ENCODE measurements at regions not wholly inside any gene's neighbourhood (a gene's known extent, or its start where the extent isn't known, plus 50 kb on each side); places are given as distances from the start of the nearest gene placed in this dataset.

DNA sequence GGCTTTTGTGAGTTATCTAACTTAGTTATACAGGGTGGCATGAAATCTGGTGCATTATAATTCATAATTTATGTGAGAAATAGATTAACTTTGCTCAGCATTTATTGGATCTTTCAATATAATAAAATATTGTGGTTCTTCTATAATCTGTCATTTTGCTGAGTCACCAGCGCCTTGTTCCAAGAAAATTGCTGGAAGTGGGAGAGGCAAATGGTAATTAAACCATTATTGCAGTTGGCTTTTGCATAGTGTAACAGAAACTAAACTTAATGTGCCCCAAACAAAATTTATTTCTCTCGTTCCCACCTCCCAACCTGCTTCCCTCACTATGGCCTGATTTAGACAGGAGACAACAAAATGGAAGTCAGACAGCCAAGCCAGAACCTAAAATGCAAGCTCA, 146.3 kb downstream of the GALR1 start:
- WGBS = 75% methylated on average over 1 of the region's 2 CpGs
- Histone ChIP-seq H2BK5ac (ENCODE audit: low read depth, low read length, poor library complexity, severe bottlenecking) (no peak overlapping the region), H3K14ac (ENCODE audit: low read length in 2 of 2) (no peak overlapping the region), H2BK12ac (ENCODE audit: low read length in 2 of 2) (no peak overlapping the region), H2AK5ac (ENCODE audit: low read length, severe bottlenecking) (no peak overlapping the region), H3K23ac (ENCODE audit: low read length in 2 of 2) (no peak overlapping the region), H3K27ac (ENCODE audit: low read length, poor library complexity, severe bottlenecking) (no peak overlapping the region), H3K9me3 (ENCODE audit: control insufficient read depth, low read length) (peaks cover 6% of the 10 kb centered on the region), H2BK15ac (ENCODE audit: low read depth, poor library complexity, severe bottlenecking) (no peak overlapping the region), H3K4ac (ENCODE audit: low read depth in 1 of 2, low read length in 2 of 2) (no peak overlapping the region), H3K36me3 (ENCODE audit: control insufficient read depth in 1 of 2, insufficient read depth in 2 of 2, low read depth in 1 of 2, low read length in 2 of 2) (no peaks in the 10 kb centered on the region), H3K9ac (ENCODE audit: low read length) (no peak overlapping the region), H3K4me2 (ENCODE audit: low read length, poor library complexity, severe bottlenecking) (no peak overlapping the region), H3K79me1 (replicated peaks; ENCODE audit: low read length, poor library complexity, severe bottlenecking) (no peaks in the 10 kb centered on the region), H3K4me1 (ENCODE audit: control insufficient read depth, insufficient read depth, low read depth, low read length) (no peaks in the 10 kb centered on the region), H3K18ac (ENCODE audit: low read depth in 1 of 2, low read length in 2 of 2) (no peak overlapping the region), H2AFZ (ENCODE audit: low read depth, low read length) (no peak overlapping the region), H2BK120ac (ENCODE audit: low read depth, low read length) (no peak overlapping the region), H3K27me3 (ENCODE audit: control insufficient read depth in 1 of 2, insufficient read depth in 1 of 2, low read length in 2 of 2) (peaks cover 0 to 5% of the 10 kb centered on the region in 2 experiments), H3K4me3 (ENCODE audit: insufficient read depth in 1 of 2, low read depth in 1 of 2, low read length in 2 of 2) (no peak overlapping the region), H4K8ac (ENCODE audit: low read length) (no peak overlapping the region), H4K91ac (ENCODE audit: low read length) (no peak overlapping the region)
- no peak for DNase-seq

GRCh38 chr18:77397056-77397455, 147.4 kb downstream of the GALR1 start:
- Histone ChIP-seq H3K18ac (ENCODE audit: low read depth in 1 of 2, low read length in 2 of 2) (no peak overlapping the region), H3K4me1 (ENCODE audit: control insufficient read depth, insufficient read depth, low read depth, low read length) (no peaks in the 10 kb centered on the region), H2BK12ac (ENCODE audit: low read length in 2 of 2) (no peak overlapping the region), H2BK5ac (ENCODE audit: low read depth, low read length, poor library complexity, severe bottlenecking) (no peak overlapping the region), H4K8ac (ENCODE audit: low read length) (no peak overlapping the region), H3K4ac (ENCODE audit: low read depth in 1 of 2, low read length in 2 of 2) (no peak overlapping the region), H3K4me3 (ENCODE audit: insufficient read depth in 1 of 2, low read depth in 1 of 2, low read length in 2 of 2) (peak overlapping the region in 1 of 2 experiments; percentile 8), H2AK5ac (ENCODE audit: low read length, severe bottlenecking) (no peak overlapping the region), H3K36me3 (ENCODE audit: control insufficient read depth in 1 of 2, insufficient read depth in 2 of 2, low read depth in 1 of 2, low read length in 2 of 2) (no peaks in the 10 kb centered on the region), H3K9ac (ENCODE audit: low read length) (no peak overlapping the region), H3K79me1 (replicated peaks; ENCODE audit: low read length, poor library complexity, severe bottlenecking) (no peaks in the 10 kb centered on the region), H2BK120ac (ENCODE audit: low read depth, low read length) (no peak overlapping the region), H2AFZ (ENCODE audit: low read depth, low read length) (no peak overlapping the region), H3K14ac (ENCODE audit: low read length in 2 of 2) (no peak overlapping the region), H3K27ac (ENCODE audit: low read length, poor library complexity, severe bottlenecking) (no peak overlapping the region), H3K23ac (ENCODE audit: low read length in 2 of 2) (no peak overlapping the region), H3K9me3 (ENCODE audit: control insufficient read depth, low read length) (peaks cover 1% of the 10 kb centered on the region), H2BK15ac (ENCODE audit: low read depth, poor library complexity, severe bottlenecking) (no peak overlapping the region), H3K4me2 (ENCODE audit: low read length, poor library complexity, severe bottlenecking) (no peak overlapping the region), H4K91ac (ENCODE audit: low read length) (no peak overlapping the region), H3K27me3 (ENCODE audit: control insufficient read depth in 1 of 2, insufficient read depth in 1 of 2, low read length in 2 of 2) (peaks cover 0 to 5% of the 10 kb centered on the region in 2 experiments)
- no peak for DNase-seq
- WGBS = 64% methylated on average over 6 of the region's 6 CpGs

DNA sequence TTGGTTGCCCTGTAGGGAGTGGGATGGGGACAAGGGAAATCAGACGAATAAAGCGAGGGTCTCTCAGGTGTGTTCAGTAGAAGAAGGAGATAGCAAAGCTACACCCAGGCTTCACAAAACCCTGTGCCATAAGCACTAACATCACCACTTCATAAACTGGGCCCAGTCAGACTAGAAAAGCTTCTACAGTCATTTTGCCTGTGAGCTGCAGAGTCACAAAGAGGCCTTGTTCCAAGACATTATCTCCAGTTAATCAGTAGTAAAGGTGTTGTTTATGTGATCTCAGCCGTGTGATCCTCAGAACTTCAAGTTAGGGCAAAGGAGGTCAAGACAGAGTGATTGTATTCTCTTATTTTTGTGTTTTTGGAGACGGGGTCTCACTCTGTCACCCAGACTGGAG, 148.0 kb downstream of the GALR1 start:
- no peaks in the 10 kb centered on the region for H3K36me3 ChIP-seq (ENCODE audit: control insufficient read depth in 1 of 2, insufficient read depth in 2 of 2, low read depth in 1 of 2, low read length in 2 of 2)
- no peak overlapping the region for H3K9ac ChIP-seq (ENCODE audit: low read length)
- H3K4me3 ChIP-seq (ENCODE audit: insufficient read depth in 1 of 2, low read depth in 1 of 2, low read length in 2 of 2) = no peak overlapping the region
- no peak overlapping the region for H2BK15ac ChIP-seq (ENCODE audit: low read depth, poor library complexity, severe bottlenecking)
- 14% methylated on average over 1 of the region's 4 CpGs for WGBS
- H2BK120ac ChIP-seq (ENCODE audit: low read depth, low read length) = no peak overlapping the region
- H3K27ac ChIP-seq (ENCODE audit: low read length, poor library complexity, severe bottlenecking) = no peak overlapping the region
- DNase-seq = no peak
- H4K91ac ChIP-seq (ENCODE audit: low read length) = no peak overlapping the region
- no peak overlapping the region for H3K18ac ChIP-seq (ENCODE audit: low read depth in 1 of 2, low read length in 2 of 2)
- no peak overlapping the region for H4K8ac ChIP-seq (ENCODE audit: low read length)
- H2AFZ ChIP-seq (ENCODE audit: low read depth, low read length) = no peak overlapping the region
- H3K4ac ChIP-seq (ENCODE audit: low read depth in 1 of 2, low read length in 2 of 2) = no peak overlapping the region
- no peak overlapping the region for H2BK5ac ChIP-seq (ENCODE audit: low read depth, low read length, poor library complexity, severe bottlenecking)
- no peaks in the 10 kb centered on the region for H3K79me1 ChIP-seq (replicated peaks; ENCODE audit: low read length, poor library complexity, severe bottlenecking)
- no peak overlapping the region for H3K14ac ChIP-seq (ENCODE audit: low read length in 2 of 2)
- H3K27me3 ChIP-seq (ENCODE audit: control insufficient read depth in 1 of 2, insufficient read depth in 1 of 2, low read length in 2 of 2) = peaks cover 0 to 5% of the 10 kb centered on the region in 2 experiments
- no peak overlapping the region for H2BK12ac ChIP-seq (ENCODE audit: low read length in 2 of 2)
- no peak overlapping the region for H3K23ac ChIP-seq (ENCODE audit: low read length in 2 of 2)
- no peaks in the 10 kb centered on the region for H3K9me3 ChIP-seq (ENCODE audit: control insufficient read depth, low read length)
- no peak overlapping the region for H2AK5ac ChIP-seq (ENCODE audit: low read length, severe bottlenecking)
- H3K4me1 ChIP-seq (ENCODE audit: control insufficient read depth, insufficient read depth, low read depth, low read length) = no peaks in the 10 kb centered on the region
- no peak overlapping the region for H3K4me2 ChIP-seq (ENCODE audit: low read length, poor library complexity, severe bottlenecking)

DNA sequence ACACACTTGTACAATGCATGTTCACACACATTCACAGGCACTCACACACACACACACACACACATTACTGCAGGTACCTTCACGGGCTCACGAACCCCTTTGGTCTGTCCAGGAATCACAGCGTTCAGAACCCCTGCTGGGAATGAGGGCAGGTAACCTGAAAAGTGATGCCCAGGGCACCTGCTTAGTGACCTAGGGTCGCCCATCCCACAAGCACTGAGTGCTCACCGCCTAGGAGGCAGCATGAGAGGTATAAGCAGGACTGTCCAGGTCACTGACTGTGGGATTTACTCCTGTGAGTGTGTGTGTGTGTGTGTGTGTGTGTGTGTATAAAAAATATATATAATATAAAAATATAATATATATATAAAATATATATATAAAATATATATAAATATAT, 150.9 kb downstream of the GALR1 start:
- no peak overlapping the region for H3K18ac ChIP-seq (ENCODE audit: low read depth in 1 of 2, low read length in 2 of 2)
- H3K27me3 ChIP-seq (ENCODE audit: control insufficient read depth in 1 of 2, insufficient read depth in 1 of 2, low read length in 2 of 2) = peaks cover 0 to 5% of the 10 kb centered on the region in 2 experiments
- no peak overlapping the region for H3K4me3 ChIP-seq (ENCODE audit: insufficient read depth in 1 of 2, low read depth in 1 of 2, low read length in 2 of 2)
- no peaks in the 10 kb centered on the region for H3K79me1 ChIP-seq (replicated peaks; ENCODE audit: low read length, poor library complexity, severe bottlenecking)
- no peak overlapping the region for H3K27ac ChIP-seq (ENCODE audit: low read length, poor library complexity, severe bottlenecking)
- no peak overlapping the region for H3K4me2 ChIP-seq (ENCODE audit: low read length, poor library complexity, severe bottlenecking)
- 79% methylated on average over 5 of the region's 5 CpGs for WGBS
- H2BK5ac ChIP-seq (ENCODE audit: low read depth, low read length, poor library complexity, severe bottlenecking) = no peak overlapping the region
- H3K9me3 ChIP-seq (ENCODE audit: control insufficient read depth, low read length) = no peaks in the 10 kb centered on the region
- H3K36me3 ChIP-seq (ENCODE audit: control insufficient read depth in 1 of 2, insufficient read depth in 2 of 2, low read depth in 1 of 2, low read length in 2 of 2) = no peaks in the 10 kb centered on the region
- H3K23ac ChIP-seq (ENCODE audit: low read length in 2 of 2) = no peak overlapping the region
- H2BK120ac ChIP-seq (ENCODE audit: low read depth, low read length) = no peak overlapping the region
- DNase-seq = no peak
- no peak overlapping the region for H2AFZ ChIP-seq (ENCODE audit: low read depth, low read length)
- H3K9ac ChIP-seq (ENCODE audit: low read length) = no peak overlapping the region
- no peak overlapping the region for H3K14ac ChIP-seq (ENCODE audit: low read length in 2 of 2)
- no peak overlapping the region for H2AK5ac ChIP-seq (ENCODE audit: low read length, severe bottlenecking)
- H3K4me1 ChIP-seq (ENCODE audit: control insufficient read depth, insufficient read depth, low read depth, low read length) = no peaks in the 10 kb centered on the region
- H3K4ac ChIP-seq (ENCODE audit: low read depth in 1 of 2, low read length in 2 of 2) = no peak overlapping the region
- H4K8ac ChIP-seq (ENCODE audit: low read length) = no peak overlapping the region
- no peak overlapping the region for H4K91ac ChIP-seq (ENCODE audit: low read length)
- H2BK15ac ChIP-seq (ENCODE audit: low read depth, poor library complexity, severe bottlenecking) = no peak overlapping the region
- H2BK12ac ChIP-seq (ENCODE audit: low read length in 2 of 2) = no peak overlapping the region

Measured in mesenchymal stem cell (in vitro differentiated cells and primary cell).